GM21390 (cell line): ENCODE measurements at regions not wholly inside any gene's neighbourhood (a gene's known extent, or its start where the extent isn't known, plus 50 kb on each side); places are given as distances from the start of the nearest gene placed in this dataset.

Source experiments
- ATAC-seq: cut with Tn5 transposase; IDR thresholded peaks from one replicate; pipeline ENCODE4 v1.9.1; 2021; ENCODE audit not compliant: unreplicated experiment

- ATAC-seq = no peak
Measured at GRCh38 chr2:173584676-173585458, 230.2 kb downstream of the CDCA7 start.

GRCh38 chr2:173588931-173589369, 234.3 kb downstream of the CDCA7 start:
- no peak for ATAC-seq

DNA sequence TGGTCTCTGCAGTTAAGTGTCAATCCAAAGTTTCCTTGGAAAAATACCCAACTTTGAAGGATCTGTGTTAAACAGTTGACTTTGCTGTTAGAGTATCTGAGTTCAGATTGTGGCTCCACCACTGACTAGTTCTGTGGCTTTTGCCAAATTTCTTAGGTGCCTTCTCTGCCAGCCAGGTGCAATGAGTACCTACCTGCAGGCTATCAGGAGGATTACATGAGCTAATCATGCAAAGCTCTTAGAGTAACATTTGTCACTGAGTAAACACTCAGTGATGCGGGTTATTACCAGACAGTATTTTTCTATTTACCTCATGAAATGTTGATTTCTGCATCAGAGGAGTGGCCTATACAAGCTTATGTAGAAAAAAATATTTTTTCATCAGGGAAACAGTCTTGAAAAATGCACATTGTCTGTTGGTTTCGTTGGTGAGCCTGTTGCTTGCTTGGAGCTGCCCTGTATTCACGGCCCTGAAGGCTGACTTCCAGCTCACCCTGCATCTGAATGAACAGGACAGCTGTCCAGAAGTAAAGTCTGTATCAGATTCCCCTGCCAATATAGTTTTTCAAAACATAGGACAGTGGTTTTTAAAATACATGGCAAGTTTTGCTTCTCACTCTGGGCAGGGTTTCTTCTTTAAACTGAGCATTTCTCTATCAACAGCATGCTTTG, 235.1 kb downstream of the CDCA7 start:
- ATAC-seq = no peak

DNA sequence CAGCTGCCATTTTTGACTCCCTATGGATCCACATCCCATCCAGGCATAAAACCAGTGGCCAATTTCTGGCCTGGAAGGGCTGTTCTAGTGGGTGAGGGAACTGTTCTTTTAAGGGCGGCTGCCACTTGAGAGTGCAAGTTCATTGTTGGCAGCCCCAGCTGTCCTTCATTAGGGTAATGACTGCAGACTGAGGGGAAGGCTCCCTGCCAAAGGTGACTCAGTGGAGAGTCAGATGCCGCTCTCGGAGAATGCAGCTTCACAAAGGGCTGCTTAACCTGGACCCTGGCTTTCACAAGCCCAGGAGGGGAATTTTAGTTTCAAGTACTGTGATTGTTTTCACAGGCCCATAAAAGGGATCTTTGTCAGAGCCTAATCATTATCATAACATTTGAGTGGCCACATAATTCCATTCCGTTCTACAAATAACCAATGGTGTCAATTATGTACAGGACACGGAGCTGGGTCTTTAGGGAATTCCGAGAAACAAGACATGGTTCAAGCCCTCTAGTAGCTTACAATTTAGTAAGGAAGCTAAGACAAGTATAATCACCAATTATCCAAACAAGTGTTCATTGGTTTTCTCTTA, 235.7 kb downstream of the CDCA7 start:
- ATAC-seq = no peak

GRCh38 chr2:173593109-173593508, 238.4 kb downstream of the CDCA7 start:
- no peak for ATAC-seq

GRCh38 chr2:173596244-173596643, 241.6 kb downstream of the CDCA7 start:
- ATAC-seq = no peak

GRCh38 chr2:173598525-173598924, 243.9 kb downstream of the CDCA7 start:
- no peak for ATAC-seq

- ATAC-seq = no peak
Measured at GRCh38 chr2:173599821-173600359, 245.2 kb downstream of the CDCA7 start.

DNA sequence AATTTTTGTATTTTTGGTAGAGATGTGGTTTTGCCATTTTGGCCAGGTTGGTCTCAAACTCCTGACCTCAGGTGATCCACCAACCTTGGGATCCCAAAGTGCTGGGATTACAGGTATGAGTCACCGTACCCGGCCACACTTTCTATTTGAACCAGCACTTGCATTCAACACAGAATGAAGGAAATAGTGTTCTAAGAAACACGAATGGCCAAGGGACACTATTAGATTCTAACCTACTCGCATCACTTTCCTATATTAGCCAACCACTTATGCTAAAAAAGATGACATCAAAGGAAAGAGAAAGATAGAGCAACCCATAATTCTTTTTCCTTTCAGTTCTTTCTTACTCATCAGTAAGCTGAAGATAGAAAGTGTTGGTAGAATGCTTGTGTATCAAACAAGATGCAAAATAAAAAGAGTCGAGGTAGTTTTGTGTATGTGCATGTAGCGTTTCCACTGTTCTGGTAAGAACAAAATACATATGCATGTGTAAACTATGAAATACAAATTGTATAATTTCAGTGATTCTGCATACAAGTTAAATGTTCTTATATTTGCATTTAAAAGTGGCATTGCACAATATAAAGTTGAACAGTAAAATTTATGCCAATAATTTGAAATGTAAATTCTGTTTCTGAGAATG, 247.6 kb downstream of the CDCA7 start:
- no peak for ATAC-seq

- ATAC-seq = no peak
Measured at GRCh38 chr2:173605994-173606393, 251.3 kb downstream of the CDCA7 start.

GRCh38 chr2:173606619-173607248, 252.1 kb downstream of the CDCA7 start:
- ATAC-seq = no peak

GRCh38 chr2:173607606-173608311, 253.1 kb downstream of the CDCA7 start:
- no peak for ATAC-seq

DNA sequence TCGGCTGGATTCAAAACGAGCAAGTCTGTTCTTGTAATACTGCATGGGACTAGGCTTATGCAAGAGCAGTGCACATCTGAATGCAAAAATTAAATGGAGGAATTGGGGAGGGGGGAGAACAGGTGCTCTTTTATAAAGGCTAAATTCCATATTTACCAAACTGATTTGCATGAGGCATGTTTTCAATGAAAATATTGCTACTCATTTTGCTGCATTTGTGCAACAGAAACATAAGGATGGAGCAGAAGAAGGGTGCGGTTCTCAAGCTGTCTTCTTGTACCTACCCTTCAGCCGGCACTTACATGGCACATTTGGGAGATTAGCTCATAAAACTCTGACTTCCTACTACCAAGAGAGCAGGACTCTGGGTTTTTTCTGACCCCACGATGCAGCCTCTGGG, 256.4 kb downstream of the CDCA7 start:
- no peak for ATAC-seq

- no peak for ATAC-seq
Measured at GRCh38 chr2:173612354-173612753, 257.7 kb downstream of the CDCA7 start.

GRCh38 chr2:173613386-173613785, 258.7 kb downstream of the CDCA7 start:
- no peak for ATAC-seq

- no peak for ATAC-seq
Measured at GRCh38 chr2:173614265-173614930, 259.7 kb downstream of the CDCA7 start.

DNA sequence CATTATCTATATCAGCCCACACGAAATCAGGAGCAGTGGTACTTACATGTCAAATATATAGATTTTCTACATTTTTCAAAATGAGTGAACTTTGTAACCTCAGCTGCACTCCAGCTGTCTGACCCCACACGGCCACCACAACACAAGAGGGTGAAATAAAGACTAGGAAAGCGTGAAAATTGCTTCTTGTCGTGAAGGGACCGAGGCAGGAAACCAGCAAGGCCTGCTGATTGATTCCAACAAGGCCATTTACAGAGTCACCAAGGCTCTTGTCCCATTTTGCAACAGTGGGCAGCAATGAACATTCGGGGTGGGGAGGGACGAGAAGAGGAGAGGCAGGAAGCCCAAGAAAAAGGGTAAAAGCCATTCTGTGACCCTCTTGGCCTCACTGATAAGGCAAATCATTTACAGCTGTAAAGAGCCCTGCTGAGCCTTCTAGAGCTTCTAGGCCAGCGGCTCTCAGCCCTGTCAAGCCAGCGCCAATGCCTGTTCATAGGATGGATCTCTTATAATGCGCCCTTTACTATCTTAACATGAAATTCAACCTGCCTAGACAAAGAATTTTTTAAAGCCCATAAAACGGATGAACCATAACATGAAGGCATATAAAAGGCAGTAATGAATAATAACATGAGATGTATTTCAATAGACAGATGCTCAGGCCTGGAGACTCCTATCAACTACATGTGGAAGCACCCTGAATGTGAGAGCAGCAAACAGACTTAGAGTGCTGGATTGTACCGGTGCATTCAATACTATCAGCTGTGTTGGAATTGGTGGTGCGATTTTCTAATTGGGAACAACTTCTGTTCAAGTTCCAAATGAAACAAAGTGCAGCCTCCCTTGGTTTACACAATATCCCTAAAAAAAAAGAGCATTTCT, 269.0 kb downstream of the CDCA7 start:
- ATAC-seq = no peak

- no peak for ATAC-seq
Measured at GRCh38 chr2:173625315-173625714, 270.6 kb downstream of the CDCA7 start.

DNA sequence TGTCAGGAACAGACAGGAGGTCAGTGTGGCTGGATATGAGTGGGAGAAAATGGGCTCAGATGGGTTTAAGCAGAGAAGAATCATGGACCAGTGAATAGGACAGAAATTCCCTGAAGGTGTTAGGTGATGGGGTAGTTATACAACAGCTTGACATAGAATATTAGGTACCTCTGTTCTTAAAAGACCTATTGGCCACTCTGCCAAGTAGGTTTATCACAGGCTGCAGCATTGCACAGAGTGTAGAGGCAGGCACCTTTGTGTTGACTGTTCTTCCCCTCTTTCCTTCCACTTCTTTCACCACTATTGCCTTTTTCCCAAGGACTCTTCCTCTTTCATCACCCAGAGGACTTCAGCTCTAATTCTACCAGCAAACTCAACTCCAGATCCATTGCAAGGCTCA, 274.4 kb downstream of the CDCA7 start:
- ATAC-seq = no peak
